ENCODE measurements at regions not wholly inside any gene's neighbourhood (a gene's known extent, or its start where the extent isn't known, plus 50 kb on each side); places are given as distances from the start of the nearest gene placed in this dataset.

DNA sequence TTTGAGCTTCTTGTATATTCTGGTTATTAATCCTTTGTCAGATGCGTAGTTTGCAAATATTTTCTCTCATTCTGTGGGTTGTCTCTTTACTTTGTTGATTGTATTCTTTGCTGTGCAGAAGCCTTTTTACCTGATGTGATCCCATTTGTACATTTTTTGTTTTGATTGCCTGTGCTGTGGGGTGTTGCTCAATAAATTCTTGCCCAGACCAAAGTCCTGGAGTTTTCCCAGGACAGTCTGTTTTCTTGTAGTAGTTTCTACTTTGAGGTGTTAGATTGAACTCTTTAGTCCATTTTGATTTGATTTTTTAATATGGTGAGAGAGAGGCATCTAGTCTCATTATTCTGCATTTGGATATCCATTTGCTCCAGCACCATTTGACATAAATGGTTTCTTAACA is 588.7 kb upstream of the MBL2 start:
- TF ChIP-seq, protein P1, sequence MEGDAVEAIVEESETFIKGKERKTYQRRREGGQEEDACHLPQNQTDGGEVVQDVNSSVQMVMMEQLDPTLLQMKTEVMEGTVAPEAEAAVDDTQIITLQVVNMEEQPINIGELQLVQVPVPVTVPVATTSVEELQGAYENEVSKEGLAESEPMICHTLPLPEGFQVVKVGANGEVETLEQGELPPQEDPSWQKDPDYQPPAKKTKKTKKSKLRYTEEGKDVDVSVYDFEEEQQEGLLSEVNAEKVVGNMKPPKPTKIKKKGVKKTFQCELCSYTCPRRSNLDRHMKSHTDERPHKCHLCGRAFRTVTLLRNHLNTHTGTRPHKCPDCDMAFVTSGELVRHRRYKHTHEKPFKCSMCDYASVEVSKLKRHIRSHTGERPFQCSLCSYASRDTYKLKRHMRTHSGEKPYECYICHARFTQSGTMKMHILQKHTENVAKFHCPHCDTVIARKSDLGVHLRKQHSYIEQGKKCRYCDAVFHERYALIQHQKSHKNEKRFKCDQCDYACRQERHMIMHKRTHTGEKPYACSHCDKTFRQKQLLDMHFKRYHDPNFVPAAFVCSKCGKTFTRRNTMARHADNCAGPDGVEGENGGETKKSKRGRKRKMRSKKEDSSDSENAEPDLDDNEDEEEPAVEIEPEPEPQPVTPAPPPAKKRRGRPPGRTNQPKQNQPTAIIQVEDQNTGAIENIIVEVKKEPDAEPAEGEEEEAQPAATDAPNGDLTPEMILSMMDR (IDR thresholded peaks at IDR 0.05), result no peak
- no peak for TF ChIP-seq POLR2A (IDR thresholded peaks at IDR 0.05)
